ELF-1 (cell line): ENCODE measurements at regions not wholly inside any gene's neighbourhood (a gene's known extent, or its start where the extent isn't known, plus 50 kb on each side); places are given as distances from the start of the nearest gene placed in this dataset.
"Not testable (repeated sequence)": the region's sequence is repeated elsewhere in the genome, so short reads cannot be mapped to it uniquely, and the experiment has no call there.

Experiments used
- DNase-seq: peaks from one replicate; pipeline ENCODE4 v3.0.0-alpha.2; 2016; ENCODE audit warnings: low read depth, low spot score

GRCh38 chr5:17034992-17035391, 98.9 kb upstream of the MYO10 start:
- DNase-seq, result not testable (repeated sequence)

GRCh38 chr5:17037751-17038150, 101.7 kb upstream of the MYO10 start:
- no peak for DNase-seq

GRCh38 chr5:17039170-17039569, 103.1 kb upstream of the MYO10 start:
- DNase-seq, result no peak

- peak; percentile 21 for DNase-seq
Measured at GRCh38 chr5:17042041-17042440, 106.0 kb upstream of the MYO10 start.

- DNase-seq, result no peak
Measured at GRCh38 chr5:17046320-17046719, 110.2 kb upstream of the MYO10 start.

- no peak for DNase-seq
Measured at GRCh38 chr5:17050236-17050635, 114.1 kb upstream of the MYO10 start.

- no peak for DNase-seq
Measured at GRCh38 chr5:17054911-17055310, 118.8 kb upstream of the MYO10 start.

- DNase-seq, result peak; percentile 47
Measured at GRCh38 chr5:17056141-17056631, 120.1 kb upstream of the MYO10 start.

- no peak for DNase-seq
Measured at GRCh38 chr5:17058438-17058837, 122.3 kb upstream of the MYO10 start.

- peak; percentile 62 for DNase-seq
Measured at GRCh38 chr5:17061973-17062470, 125.9 kb upstream of the MYO10 start.

- not testable (repeated sequence) for DNase-seq
Measured at GRCh38 chr5:17062741-17063140, 126.7 kb upstream of the MYO10 start.

- no peak for DNase-seq
Measured at GRCh38 chr5:17064241-17064640, 128.2 kb upstream of the MYO10 start.

GRCh38 chr5:17065458-17065857, 129.4 kb upstream of the MYO10 start:
- no peak for DNase-seq

- peak; percentile 28 for DNase-seq
Measured at GRCh38 chr5:17066026-17066425, 129.9 kb upstream of the MYO10 start.

- no peak for DNase-seq
Measured at GRCh38 chr5:17067657-17068392, 131.7 kb upstream of the MYO10 start.

GRCh38 chr5:17069995-17070511, 134.0 kb upstream of the MYO10 start:
- peak; percentile 58 for DNase-seq

- DNase-seq, result no peak
Measured at GRCh38 chr5:17070647-17071046, 134.6 kb upstream of the MYO10 start.

- DNase-seq, result no peak
Measured at GRCh38 chr5:17075236-17075635, 139.1 kb upstream of the MYO10 start.

- no peak for DNase-seq
Measured at GRCh38 chr5:17076272-17076671, 140.2 kb upstream of the MYO10 start.

GRCh38 chr5:17077440-17078233, 139.8 kb upstream of the BASP1 start:
- no peak for DNase-seq

- no peak for DNase-seq
Measured at GRCh38 chr5:17079562-17079961, 137.9 kb upstream of the BASP1 start.

GRCh38 chr5:17080361-17080760, 137.1 kb upstream of the BASP1 start:
- DNase-seq, result no peak
